HEK293 (cell line): ENCODE measurements at regions not wholly inside any gene's neighbourhood (a gene's known extent, or its start where the extent isn't known, plus 50 kb on each side); places are given as distances from the start of the nearest gene placed in this dataset.

Experiments used
- CTCF ChIA-PET: fragments of 350-600 bp; formaldehyde crosslinking; extraction: SDS; loops from one replicate; lab custom pipeline; 2021; ENCODE audit warnings: antibody characterized with exemption; lab: Yijun Ruan, JAX
- POLR2A ChIA-PET: fragments of 300-600 bp; formaldehyde crosslinking; extraction: SDS; loops from one replicate; lab custom pipeline; 2020; ENCODE audit warnings: antibody characterized with exemption, inconsistent platforms; lab: Yijun Ruan, JAX
- H3K27ac ChIP-seq: fragments of 200-500 bp; sonication (Bioruptor generic); 2 replicates; pipeline ENCODE4 v1.5.1; 2014; ENCODE audit warnings: low read depth, low read length, control low read depth, inconsistent platforms; ENCODE audit errors: extremely low read depth
- H3K36me3 ChIP-seq, 2 experiments: fragments of 200-500 bp in 1 of 2; sonication (Bioruptor generic) in 1 of 2; 1 replicate in 1 of 2; 2 replicates in 1 of 2; pipeline ENCODE4 v1.5.1; 2014 to 2017; ENCODE audit warnings: inconsistent platforms in 2 of 2, low read length in 2 of 2; ENCODE audit not compliant: control insufficient read depth in 2 of 2, insufficient read depth in 1 of 2
- H3K4me1 ChIP-seq: fragments of 200-500 bp; sonication (Bioruptor generic); 2 replicates; pipeline ENCODE4 v1.5.1; 2014; ENCODE audit warnings: mild to moderate bottlenecking, low read length, inconsistent platforms; ENCODE audit not compliant: control insufficient read depth, insufficient read depth
- H3K4me3 ChIP-seq: 2 replicates; pipeline ENCODE4 v1.5.1; 2011; ENCODE audit warnings: low read depth, mild to moderate bottlenecking, control low read depth, low read length, moderate library complexity
- H3K9me3 ChIP-seq: fragments of 200-500 bp; sonication (Bioruptor generic); 2 replicates; pipeline ENCODE4 v1.5.1; 2014; ENCODE audit warnings: low read depth, low read length, inconsistent platforms; ENCODE audit not compliant: control insufficient read depth, insufficient read depth
- BCL11B ChIP-seq: fragments of 450-650 bp; formaldehyde crosslinking; IDR thresholded peaks from 2 replicates; pipeline ENCODE4 v1.5.1; 2016; ENCODE audit warnings: low read depth, missing biosample characterization, missing genetic modification characterization
- REPIN1 ChIP-seq: fragments of 450-650 bp; formaldehyde crosslinking; IDR thresholded peaks from 2 replicates; pipeline ENCODE4 v1.5.1; 2017; ENCODE audit warnings: missing biosample characterization, missing genetic modification characterization, low read depth
- ZBTB11 ChIP-seq: fragments of 450-650 bp; formaldehyde crosslinking; conservative IDR thresholded peaks from 2 replicates; pipeline ENCODE4 v1.5.1; 2016; ENCODE audit warnings: low read depth, missing biosample characterization, missing genetic modification characterization
- ZBTB48 ChIP-seq: fragments of 450-650 bp; formaldehyde crosslinking; IDR thresholded peaks from 2 replicates; pipeline ENCODE4 v1.5.1; 2016; ENCODE audit warnings: missing biosample characterization, missing genetic modification characterization
- ZFP69B ChIP-seq: fragments of 450-650 bp; formaldehyde crosslinking; IDR thresholded peaks from 2 replicates; pipeline ENCODE4 v1.5.1; 2016; ENCODE audit warnings: missing biosample characterization, missing genetic modification characterization
- ZNF133 ChIP-seq: fragments of 450-650 bp; formaldehyde crosslinking; IDR thresholded peaks from 2 replicates; pipeline ENCODE4 v1.5.1; 2016; ENCODE audit warnings: missing biosample characterization, missing genetic modification characterization
- ZNF184 ChIP-seq: fragments of 450-650 bp; IDR thresholded peaks from 2 replicates; pipeline ENCODE4 v1.5.1; 2018; ENCODE audit warnings: missing biosample characterization, mild to moderate bottlenecking, missing genetic modification characterization
- ZNF37A ChIP-seq: fragments of 450-650 bp; IDR thresholded peaks from 2 replicates; pipeline ENCODE4 v1.5.1; 2018; ENCODE audit warnings: missing biosample characterization, missing genetic modification characterization
- ZNF501 ChIP-seq: fragments of 450-650 bp; formaldehyde crosslinking; IDR thresholded peaks from 2 replicates; pipeline ENCODE4 v1.5.1; 2016; ENCODE audit warnings: missing biosample characterization, missing genetic modification characterization
- ZNF548 ChIP-seq: fragments of 450-650 bp; formaldehyde crosslinking; IDR thresholded peaks from 2 replicates; pipeline ENCODE4 v1.5.1; 2016; ENCODE audit warnings: missing biosample characterization, missing genetic modification characterization
- ZNF558 ChIP-seq: fragments of 450-650 bp; formaldehyde crosslinking; IDR thresholded peaks from 2 replicates; pipeline ENCODE4 v1.5.1; 2016; ENCODE audit warnings: missing biosample characterization, missing genetic modification characterization
- ZNF623 ChIP-seq: fragments of 450-650 bp; formaldehyde crosslinking; IDR thresholded peaks from 2 replicates; pipeline ENCODE4 v1.5.1; 2016; ENCODE audit warnings: missing biosample characterization, missing genetic modification characterization
- ZNF660 ChIP-seq: fragments of 450-650 bp; IDR thresholded peaks from 2 replicates; pipeline ENCODE4 v1.5.1; 2018; ENCODE audit warnings: missing biosample characterization, mild to moderate bottlenecking, missing genetic modification characterization
- ZNF677 ChIP-seq: fragments of 450-650 bp; IDR thresholded peaks from 2 replicates; pipeline ENCODE4 v1.5.0; 2018; ENCODE audit warnings: missing biosample characterization, mild to moderate bottlenecking, missing genetic modification characterization, moderate library complexity
- ZNF76 ChIP-seq: fragments of 450-650 bp; formaldehyde crosslinking; IDR thresholded peaks from 2 replicates; pipeline ENCODE4; 2016; ENCODE audit warnings: low read depth, missing biosample characterization, missing genetic modification characterization, borderline replicate concordance
- TF ChIP-seq, protein P1 (sequence below): fragments of 450-650 bp; formaldehyde crosslinking; IDR thresholded peaks from 2 replicates; pipeline ENCODE4 v1.5.1; 2016; ENCODE audit warnings: missing biosample characterization, missing genetic modification characterization, low read depth
- TF ChIP-seq, protein P2 (sequence below): fragments of 450-650 bp; formaldehyde crosslinking; IDR thresholded peaks from 2 replicates; pipeline ENCODE4 v1.5.1; 2017; ENCODE audit warnings: missing biosample characterization, missing genetic modification characterization

GRCh38 chr9:116008278-116008677, 145.3 kb upstream of the PAPPA start:
- Histone ChIP-seq H3K27ac (no peak overlapping the region), H3K4me3 (no peak overlapping the region), H3K9me3 (no peaks in the 10 kb centered on the region), H3K36me3 (no peaks in the 10 kb centered on the region), H3K4me1 (no peaks in the 10 kb centered on the region)
- ChIA-PET POLR2A (no interaction called here), CTCF (interaction anchor here (0.5 to 1.6 kb wide), 3 partner anchors 11 to 1480 kb away, joined by 3 to 4 read pairs (median 4); no protein-coding TSS in a partner anchor)
- TF ChIP-seq ZNF133 (tag by site-specific recombination) (no peak), ZNF37A (tag by site-specific recombination) (no peak), ZNF558 (no peak), ZBTB48 (no peak), ZNF623 (no peak)

- TF ChIP-seq ZNF548 (tag by site-specific recombination) (no peak), ZNF184 (no peak), REPIN1 (tag by site-specific recombination) (no peak), ZFP69B (tag by site-specific recombination) (no peak), ZNF76 (tag by site-specific recombination) (no peak), ZNF501 (tag by site-specific recombination) (no peak), ZNF677 (tag by site-specific recombination) (no peak), ZBTB11 (no peak), BCL11B (tag by site-specific recombination) (no peak), ZNF660 (tag by site-specific recombination) (no peak)
- TF ChIP-seq, protein P1, sequence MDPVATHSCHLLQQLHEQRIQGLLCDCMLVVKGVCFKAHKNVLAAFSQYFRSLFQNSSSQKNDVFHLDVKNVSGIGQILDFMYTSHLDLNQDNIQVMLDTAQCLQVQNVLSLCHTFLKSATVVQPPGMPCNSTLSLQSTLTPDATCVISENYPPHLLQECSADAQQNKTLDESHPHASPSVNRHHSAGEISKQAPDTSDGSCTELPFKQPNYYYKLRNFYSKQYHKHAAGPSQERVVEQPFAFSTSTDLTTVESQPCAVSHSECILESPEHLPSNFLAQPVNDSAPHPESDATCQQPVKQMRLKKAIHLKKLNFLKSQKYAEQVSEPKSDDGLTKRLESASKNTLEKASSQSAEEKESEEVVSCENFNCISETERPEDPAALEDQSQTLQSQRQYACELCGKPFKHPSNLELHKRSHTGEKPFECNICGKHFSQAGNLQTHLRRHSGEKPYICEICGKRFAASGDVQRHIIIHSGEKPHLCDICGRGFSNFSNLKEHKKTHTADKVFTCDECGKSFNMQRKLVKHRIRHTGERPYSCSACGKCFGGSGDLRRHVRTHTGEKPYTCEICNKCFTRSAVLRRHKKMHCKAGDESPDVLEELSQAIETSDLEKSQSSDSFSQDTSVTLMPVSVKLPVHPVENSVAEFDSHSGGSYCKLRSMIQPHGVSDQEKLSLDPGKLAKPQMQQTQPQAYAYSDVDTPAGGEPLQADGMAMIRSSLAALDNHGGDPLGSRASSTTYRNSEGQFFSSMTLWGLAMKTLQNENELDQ, result no peak
- TF ChIP-seq, protein P2, sequence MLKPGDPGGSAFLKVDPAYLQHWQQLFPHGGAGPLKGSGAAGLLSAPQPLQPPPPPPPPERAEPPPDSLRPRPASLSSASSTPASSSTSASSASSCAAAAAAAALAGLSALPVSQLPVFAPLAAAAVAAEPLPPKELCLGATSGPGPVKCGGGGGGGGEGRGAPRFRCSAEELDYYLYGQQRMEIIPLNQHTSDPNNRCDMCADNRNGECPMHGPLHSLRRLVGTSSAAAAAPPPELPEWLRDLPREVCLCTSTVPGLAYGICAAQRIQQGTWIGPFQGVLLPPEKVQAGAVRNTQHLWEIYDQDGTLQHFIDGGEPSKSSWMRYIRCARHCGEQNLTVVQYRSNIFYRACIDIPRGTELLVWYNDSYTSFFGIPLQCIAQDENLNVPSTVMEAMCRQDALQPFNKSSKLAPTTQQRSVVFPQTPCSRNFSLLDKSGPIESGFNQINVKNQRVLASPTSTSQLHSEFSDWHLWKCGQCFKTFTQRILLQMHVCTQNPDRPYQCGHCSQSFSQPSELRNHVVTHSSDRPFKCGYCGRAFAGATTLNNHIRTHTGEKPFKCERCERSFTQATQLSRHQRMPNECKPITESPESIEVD (tag by site-specific recombination), result no peak
- H3K4me1 ChIP-seq, result no peaks in the 10 kb centered on the region
- H3K36me3 ChIP-seq, result no peaks in the 10 kb centered on the region
- CTCF ChIA-PET, result no interaction called here
- no peaks in the 10 kb centered on the region for H3K9me3 ChIP-seq
- no peak overlapping the region for H3K27ac ChIP-seq
- no peak overlapping the region for H3K4me3 ChIP-seq
- POLR2A ChIA-PET, result no interaction called here
Observed at GRCh38 chr9:116009420-116009819, 144.2 kb upstream of the PAPPA start.
